ENCODE measurements at regions not wholly inside any gene's neighbourhood (a gene's known extent, or its start where the extent isn't known, plus 50 kb on each side); places are given as distances from the start of the nearest gene placed in this dataset.
"Not testable (repeated sequence)": the region's sequence is repeated elsewhere in the genome, so short reads cannot be mapped to it uniquely, and the experiment has no call there.

GRCh38 chr9:82750411-82750913 lies 312.5 kb downstream of the RASEF start:
- ChIA-PET POLR2A (no interaction called here), CTCF (no interaction called here)
- ATAC-seq: no peak

DNA sequence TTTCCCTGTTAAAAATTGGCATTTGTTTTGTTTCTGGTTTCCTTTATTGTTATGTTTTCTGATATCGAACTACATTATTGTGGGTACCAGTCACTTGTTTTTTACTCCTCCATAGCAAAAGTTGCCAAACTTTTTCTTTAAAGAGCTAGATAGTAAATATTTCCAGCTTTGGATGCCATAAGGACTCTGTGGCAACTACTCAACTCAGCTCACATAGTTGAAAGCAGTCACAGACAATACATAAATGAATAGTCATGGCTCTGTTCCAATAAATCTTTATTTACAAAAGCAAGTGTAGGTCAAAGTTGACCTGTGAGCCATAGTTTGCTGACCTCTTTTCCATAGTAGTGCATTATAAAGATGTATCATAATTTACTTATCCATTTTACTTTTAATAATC lies 305.0 kb downstream of the RASEF start:
- Mint-ChIP-seq H3K4me1 (ENCODE audit: low read depth) (no peaks in the 10 kb centered on the region), H3K4me3 (no peak overlapping the region), H3K36me3 (ENCODE audit: low read depth) (no peaks in the 10 kb centered on the region), H3K9me3 (ENCODE audit: insufficient read depth) (peaks cover 5% of the 10 kb centered on the region), H3K27ac (no peak overlapping the region), H3K27me3 (ENCODE audit: low read depth) (no peaks in the 10 kb centered on the region)
- DNase-seq (no peak), ATAC-seq (no peak)
- CTCF ChIA-PET: no interaction called here
- POLR2A ChIA-PET: no interaction called here

More at GRCh38 chr9:82750411-82750913, 312.5 kb downstream of the RASEF start:
- no peaks in the 10 kb centered on the region for H3K9me3 Mint-ChIP-seq (ENCODE audit: insufficient read depth)
- no peak overlapping the region for H3K4me3 Mint-ChIP-seq
- no peaks in the 10 kb centered on the region for H3K36me3 Mint-ChIP-seq (ENCODE audit: low read depth)
- H3K27ac Mint-ChIP-seq: no peak overlapping the region
- no peak for DNase-seq
- H3K4me1 Mint-ChIP-seq (ENCODE audit: low read depth): no peaks in the 10 kb centered on the region
- no peaks in the 10 kb centered on the region for H3K27me3 Mint-ChIP-seq (ENCODE audit: low read depth)

GRCh38 chr9:82761027-82761426 lies 301.9 kb downstream of the RASEF start:
- Mint-ChIP-seq H3K27me3 (ENCODE audit: low read depth) (no peaks in the 10 kb centered on the region), H3K9me3 (ENCODE audit: insufficient read depth) (peaks cover 5% of the 10 kb centered on the region), H3K4me1 (ENCODE audit: low read depth) (no peaks in the 10 kb centered on the region), H3K36me3 (ENCODE audit: low read depth) (no peaks in the 10 kb centered on the region), H3K4me3 (no peak overlapping the region), H3K27ac (no peak overlapping the region)
- CTCF ChIA-PET: no interaction called here
- DNase-seq: no peak
- POLR2A ChIA-PET: no interaction called here
- ATAC-seq: no peak

- Mint-ChIP-seq H3K27me3 (ENCODE audit: low read depth) (no peaks in the 10 kb centered on the region), H3K4me3 (no peak overlapping the region), H3K36me3 (ENCODE audit: low read depth) (no peaks in the 10 kb centered on the region), H3K4me1 (ENCODE audit: low read depth) (no peaks in the 10 kb centered on the region), H3K9me3 (ENCODE audit: insufficient read depth) (peaks cover 5% of the 10 kb centered on the region), H3K27ac (no peak overlapping the region)
- CTCF ChIA-PET: no interaction called here
- ATAC-seq: no peak
- no peak for DNase-seq
- POLR2A ChIA-PET: no interaction called here
These were observed 301.0 kb downstream of the RASEF start for GRCh38 chr9:82761956-82762355.

DNA sequence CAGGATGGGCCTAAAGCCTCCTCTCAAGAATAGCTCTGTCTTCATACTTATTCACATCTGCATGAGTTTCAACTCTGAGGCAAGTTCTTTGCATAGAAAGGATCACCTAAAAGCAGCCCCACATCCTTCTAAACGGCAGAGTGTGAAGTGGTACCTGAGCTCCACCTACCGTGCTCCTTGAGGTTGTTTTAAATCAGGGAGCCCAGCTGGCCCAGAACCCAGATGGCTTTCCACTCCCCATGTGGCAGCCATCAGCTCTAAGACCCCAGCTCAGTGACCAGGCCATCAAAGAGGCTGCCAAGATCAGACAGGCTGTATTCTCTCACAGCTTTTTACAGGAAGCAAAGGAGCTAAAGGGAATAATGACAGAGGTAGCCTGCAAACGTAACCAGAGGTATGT lies 299.3 kb downstream of the RASEF start:
- no peaks in the 10 kb centered on the region for H3K27me3 Mint-ChIP-seq (ENCODE audit: low read depth)
- DNase-seq (no peak), ATAC-seq (no peak)
- ChIA-PET POLR2A (no interaction called here), CTCF (no interaction called here)
- no peak overlapping the region for H3K27ac Mint-ChIP-seq
- H3K4me3 Mint-ChIP-seq: no peak overlapping the region
- no peaks in the 10 kb centered on the region for H3K36me3 Mint-ChIP-seq (ENCODE audit: low read depth)
- H3K4me1 Mint-ChIP-seq (ENCODE audit: low read depth): no peaks in the 10 kb centered on the region
- H3K9me3 Mint-ChIP-seq (ENCODE audit: insufficient read depth): no peaks in the 10 kb centered on the region

DNA sequence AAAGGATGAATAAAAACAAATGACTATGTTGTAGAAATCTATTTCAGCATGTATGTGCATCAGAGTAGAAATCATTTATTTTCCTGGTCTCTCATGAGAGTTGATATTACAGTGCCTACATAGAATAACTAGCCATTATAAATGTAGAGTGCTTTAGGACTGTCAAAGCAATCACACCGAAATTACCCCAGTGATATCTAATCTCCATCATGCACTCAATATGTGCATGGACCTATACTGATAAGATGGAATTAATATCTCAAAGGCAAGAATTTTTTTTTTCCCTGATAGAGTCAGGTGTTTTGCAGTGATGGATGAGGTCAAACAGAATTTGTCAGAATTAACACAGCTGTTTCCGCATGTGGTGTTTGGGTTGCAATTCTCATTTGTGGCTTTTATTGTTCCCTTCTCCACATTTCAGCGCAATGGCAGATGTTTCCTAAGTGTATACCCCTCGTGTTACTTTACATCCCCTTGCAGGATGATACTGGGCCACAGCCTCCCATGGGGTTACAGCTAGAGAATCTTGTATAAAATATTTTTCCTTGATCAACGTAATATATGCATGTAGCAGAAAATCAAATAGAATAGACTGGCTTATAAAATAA lies 298.8 kb downstream of the RASEF start:
- Mint-ChIP-seq H3K36me3 (ENCODE audit: low read depth) (no peaks in the 10 kb centered on the region), H3K4me1 (ENCODE audit: low read depth) (no peaks in the 10 kb centered on the region), H3K27ac (no peak overlapping the region), H3K9me3 (ENCODE audit: insufficient read depth) (no peaks in the 10 kb centered on the region), H3K27me3 (ENCODE audit: low read depth) (no peaks in the 10 kb centered on the region), H3K4me3 (no peak overlapping the region)
- ATAC-seq (no peak), DNase-seq (no peak)
- CTCF ChIA-PET: no interaction called here
- POLR2A ChIA-PET: no interaction called here

- H3K27me3 Mint-ChIP-seq (ENCODE audit: low read depth); ATAC-seq; POLR2A ChIA-PET; DNase-seq; H3K4me1 Mint-ChIP-seq (ENCODE audit: low read depth); H3K27ac Mint-ChIP-seq; H3K36me3 Mint-ChIP-seq (ENCODE audit: low read depth); H3K4me3 Mint-ChIP-seq; CTCF ChIA-PET; H3K9me3 Mint-ChIP-seq (ENCODE audit: insufficient read depth): not testable (repeated sequence)
These were observed 288.2 kb downstream of the RASEF start for GRCh38 chr9:82774707-82775231.

GRCh38 chr9:82776508-82776907 lies 286.4 kb downstream of the RASEF start:
- Mint-ChIP-seq H3K27me3 (ENCODE audit: low read depth) (no peaks in the 10 kb centered on the region), H3K36me3 (ENCODE audit: low read depth) (no peaks in the 10 kb centered on the region), H3K4me1 (ENCODE audit: low read depth) (no peaks in the 10 kb centered on the region), H3K27ac (no peak overlapping the region), H3K4me3 (no peak overlapping the region), H3K9me3 (ENCODE audit: insufficient read depth) (no peaks in the 10 kb centered on the region)
- POLR2A ChIA-PET: no interaction called here
- CTCF ChIA-PET: no interaction called here
- DNase-seq (no peak), ATAC-seq (no peak)

DNA sequence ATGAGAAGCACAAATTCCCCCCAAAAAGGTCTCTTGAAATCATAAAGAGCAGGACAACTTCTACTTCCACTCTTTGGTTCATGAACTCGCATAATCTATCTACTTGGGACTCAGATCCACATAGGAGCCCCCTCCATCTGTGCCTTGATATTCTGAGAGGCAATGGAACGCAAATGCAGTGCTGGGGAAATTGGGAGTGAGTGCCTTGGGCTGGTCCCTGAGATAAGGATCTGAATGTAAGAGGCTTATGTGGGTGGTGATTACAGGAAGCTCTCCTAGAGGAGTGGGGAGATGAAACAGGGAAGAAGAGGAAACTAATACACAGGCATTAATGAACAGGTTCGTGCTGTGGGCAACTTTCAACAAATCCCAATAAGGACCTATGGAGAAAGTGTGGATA lies 285.6 kb downstream of the RASEF start:
- Mint-ChIP-seq H3K27ac (no peak overlapping the region), H3K4me3 (no peak overlapping the region), H3K9me3 (ENCODE audit: insufficient read depth) (no peaks in the 10 kb centered on the region), H3K4me1 (ENCODE audit: low read depth) (no peaks in the 10 kb centered on the region), H3K27me3 (ENCODE audit: low read depth) (no peaks in the 10 kb centered on the region), H3K36me3 (ENCODE audit: low read depth) (no peaks in the 10 kb centered on the region)
- DNase-seq (no peak), ATAC-seq (no peak)
- ChIA-PET CTCF (no interaction called here), POLR2A (no interaction called here)

GRCh38 chr9:82778923-82779322 lies 284.0 kb downstream of the RASEF start:
- ATAC-seq; CTCF ChIA-PET; H3K9me3 Mint-ChIP-seq (ENCODE audit: insufficient read depth); H3K27me3 Mint-ChIP-seq (ENCODE audit: low read depth); H3K27ac Mint-ChIP-seq; H3K36me3 Mint-ChIP-seq (ENCODE audit: low read depth); DNase-seq; H3K4me1 Mint-ChIP-seq (ENCODE audit: low read depth); H3K4me3 Mint-ChIP-seq; POLR2A ChIA-PET: not testable (repeated sequence)

DNA sequence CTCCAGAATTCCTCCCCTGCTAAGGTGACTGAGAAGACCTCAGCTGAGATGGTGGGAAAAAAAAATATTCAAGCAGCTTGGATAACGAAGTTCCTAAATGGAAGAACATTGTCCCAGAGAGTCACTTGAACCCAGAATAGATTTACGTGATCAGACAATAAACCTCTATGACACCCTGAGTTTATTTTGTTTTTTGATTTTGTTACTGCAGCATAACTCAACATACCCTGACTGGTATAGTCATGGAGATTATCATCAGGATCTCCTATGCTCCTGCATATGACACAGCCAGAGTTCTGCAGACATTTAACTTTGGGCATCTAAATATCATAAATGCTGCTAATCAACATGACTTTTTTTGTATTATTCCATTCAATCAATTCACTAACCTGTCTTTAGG lies 282.9 kb downstream of the RASEF start:
- no peak for ATAC-seq
- ChIA-PET POLR2A (no interaction called here), CTCF (no interaction called here)
- no peak for DNase-seq
- Mint-ChIP-seq H3K9me3 (ENCODE audit: insufficient read depth) (no peaks in the 10 kb centered on the region), H3K27me3 (ENCODE audit: low read depth) (no peaks in the 10 kb centered on the region), H3K27ac (no peak overlapping the region), H3K4me1 (ENCODE audit: low read depth) (no peaks in the 10 kb centered on the region), H3K4me3 (no peak overlapping the region), H3K36me3 (ENCODE audit: low read depth) (no peaks in the 10 kb centered on the region)

DNA sequence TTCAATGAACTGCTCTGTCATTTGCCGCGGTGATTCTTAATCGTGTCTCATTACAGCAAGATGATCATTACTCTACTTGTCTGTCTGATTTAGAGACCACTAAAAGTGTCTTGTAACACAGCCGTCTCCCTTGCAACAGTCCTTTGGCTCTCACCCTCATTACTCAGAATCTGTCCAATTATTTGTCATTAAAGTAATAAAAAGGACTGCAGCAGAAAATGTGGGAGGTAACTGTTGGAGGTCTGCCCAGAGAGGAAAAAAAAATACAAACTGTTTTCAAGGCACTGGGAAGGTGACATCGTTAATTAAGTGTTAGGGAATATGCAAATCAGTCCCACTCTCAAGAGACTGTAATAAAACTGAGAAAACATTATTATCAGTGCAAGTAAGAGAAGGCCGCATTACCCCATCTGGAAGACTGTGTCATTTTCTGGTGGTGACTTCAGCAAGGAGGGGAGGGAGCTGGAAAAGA lies 281.0 kb downstream of the RASEF start:
- no peak for DNase-seq
- H3K27me3 Mint-ChIP-seq (ENCODE audit: low read depth): no peaks in the 10 kb centered on the region
- ATAC-seq: no peak
- H3K4me1 Mint-ChIP-seq (ENCODE audit: low read depth): no peaks in the 10 kb centered on the region
- ChIA-PET CTCF (no interaction called here), POLR2A (no interaction called here)
- no peak overlapping the region for H3K27ac Mint-ChIP-seq
- no peak overlapping the region for H3K4me3 Mint-ChIP-seq
- H3K9me3 Mint-ChIP-seq (ENCODE audit: insufficient read depth): no peaks in the 10 kb centered on the region
- no peaks in the 10 kb centered on the region for H3K36me3 Mint-ChIP-seq (ENCODE audit: low read depth)

DNA sequence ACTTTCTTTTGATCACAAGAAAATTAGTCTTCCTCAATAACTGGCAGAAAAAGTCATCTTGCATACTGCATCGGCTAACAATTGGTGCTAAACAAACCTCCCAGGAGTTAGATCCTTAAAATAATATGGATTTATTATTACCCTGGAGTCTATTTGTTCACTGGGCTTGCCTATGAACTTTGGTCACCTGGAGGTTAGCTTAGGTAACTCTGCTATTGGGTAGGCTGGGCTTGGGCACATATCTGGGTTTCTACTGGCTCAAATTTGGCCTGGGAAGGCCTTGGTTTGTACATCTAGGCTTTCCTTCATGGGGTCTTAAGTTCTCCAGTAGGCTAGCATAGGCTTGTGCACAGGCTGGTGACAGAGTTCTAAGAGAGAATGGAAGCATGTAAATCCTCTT lies 279.9 kb downstream of the RASEF start:
- H3K9me3 Mint-ChIP-seq (ENCODE audit: insufficient read depth): no peaks in the 10 kb centered on the region
- CTCF ChIA-PET: no interaction called here
- no peak overlapping the region for H3K27ac Mint-ChIP-seq
- DNase-seq (no peak), ATAC-seq (no peak)
- POLR2A ChIA-PET: no interaction called here
- H3K36me3 Mint-ChIP-seq (ENCODE audit: low read depth): no peaks in the 10 kb centered on the region
- H3K4me3 Mint-ChIP-seq: no peak overlapping the region
- H3K4me1 Mint-ChIP-seq (ENCODE audit: low read depth): no peaks in the 10 kb centered on the region
- no peaks in the 10 kb centered on the region for H3K27me3 Mint-ChIP-seq (ENCODE audit: low read depth)

All from activated CD8-positive, alpha-beta T cell treated with anti-CD3 and anti-CD28 coated beads, Interleukin-2, amount 10 ng/mL, durations not matched to agents 7 days and 5 days (primary cell).